ENCODE measurements at regions not wholly inside any gene's neighbourhood (a gene's known extent, or its start where the extent isn't known, plus 50 kb on each side); places are given as distances from the start of the nearest gene placed in this dataset.
A peak's percentile ranks its signal among the peaks of the same experiment; 100 is the strongest.

GRCh38 chr6:50655848-50656453 is 57.4 kb upstream of the TFAP2D start:
- DNase-seq (peak; percentile 4 to 5), FAIRE-seq (no peak)
- no peak overlapping the region for H3K4me3 ChIP-seq (ENCODE audit: low read depth in 1 of 3, low read length in 3 of 3)
- no peaks in the 10 kb centered on the region for H3K36me3 ChIP-seq (ENCODE audit: control insufficient read depth in 3 of 3, insufficient read depth in 2 of 3, low read depth in 1 of 3, low read length in 3 of 3)
- H3K9me3 ChIP-seq (ENCODE audit: control insufficient read depth in 2 of 2, insufficient read depth in 1 of 2, low read depth in 1 of 2, low read length in 1 of 2), result no peaks in the 10 kb centered on the region
- 29 to 43% (median 34%) methylated on average over 4 of the region's 4 CpGs for WGBS, 3 donors
- H3K27me3 ChIP-seq (ENCODE audit: control insufficient read depth in 3 of 3, insufficient read depth in 3 of 3, low read length in 3 of 3), result no peaks in the 10 kb centered on the region
- H3K27ac ChIP-seq (ENCODE audit: low read depth in 1 of 3, low read length in 2 of 3), result no peak overlapping the region
- H3K4me1 ChIP-seq (ENCODE audit: control insufficient read depth in 3 of 3, insufficient read depth in 2 of 3, low read depth in 1 of 3, low read length in 2 of 3), result no peaks in the 10 kb centered on the region

GRCh38 chr6:50657513-50657912 is 55.8 kb upstream of the TFAP2D start:
- no peak overlapping the region for H3K27ac ChIP-seq (ENCODE audit: low read depth in 1 of 3, low read length in 2 of 3)
- FAIRE-seq, result no peak
- WGBS, 3 donors, result 66 to 86% (median 75%) methylated on average over 1 of the region's 1 CpG

DNA sequence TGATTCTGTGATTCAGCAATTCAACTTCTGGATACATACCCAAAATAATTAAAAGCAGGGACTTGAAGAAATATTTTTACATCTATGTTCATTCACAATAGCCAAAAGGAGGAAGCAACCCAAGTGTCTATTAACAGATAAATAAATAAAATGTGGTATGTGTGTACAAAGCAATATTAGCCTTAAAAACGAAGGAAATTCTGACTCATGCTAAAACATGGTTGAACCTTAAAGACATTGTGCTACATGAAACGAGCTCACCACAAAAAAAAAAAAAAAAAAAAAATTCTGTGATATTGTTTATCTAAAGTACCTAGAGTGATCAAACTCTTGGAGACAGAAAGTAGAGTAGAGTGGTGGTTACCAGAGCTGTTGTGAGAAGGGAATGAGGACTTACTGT is 54.8 kb upstream of the TFAP2D start:
- Histone ChIP-seq H3K27me3 (ENCODE audit: control insufficient read depth in 3 of 3, insufficient read depth in 3 of 3, low read length in 3 of 3) (no peaks in the 10 kb centered on the region), H3K36me3 (ENCODE audit: control insufficient read depth in 3 of 3, insufficient read depth in 2 of 3, low read depth in 1 of 3, low read length in 3 of 3) (no peaks in the 10 kb centered on the region), H3K9me3 (ENCODE audit: control insufficient read depth in 2 of 2, insufficient read depth in 1 of 2, low read depth in 1 of 2, low read length in 1 of 2) (no peaks in the 10 kb centered on the region), H3K4me3 (ENCODE audit: low read depth in 1 of 3, low read length in 3 of 3) (no peak overlapping the region), H3K27ac (ENCODE audit: low read depth in 1 of 3, low read length in 2 of 3) (no peak overlapping the region), H3K4me1 (ENCODE audit: control insufficient read depth in 3 of 3, insufficient read depth in 2 of 3, low read depth in 1 of 3, low read length in 2 of 3) (no peaks in the 10 kb centered on the region)
- FAIRE-seq (no peak), DNase-seq (no peak)
- 38 to 44% (median 44%) methylated on average over 2 of the region's 2 CpGs for WGBS, 3 donors

More at GRCh38 chr6:50657513-50657912, 55.8 kb upstream of the TFAP2D start:
- Histone ChIP-seq H3K27me3 (ENCODE audit: control insufficient read depth in 3 of 3, insufficient read depth in 3 of 3, low read length in 3 of 3) (no peaks in the 10 kb centered on the region), H3K4me1 (ENCODE audit: control insufficient read depth in 3 of 3, insufficient read depth in 2 of 3, low read depth in 1 of 3, low read length in 2 of 3) (no peaks in the 10 kb centered on the region), H3K36me3 (ENCODE audit: control insufficient read depth in 3 of 3, insufficient read depth in 2 of 3, low read depth in 1 of 3, low read length in 3 of 3) (no peaks in the 10 kb centered on the region), H3K4me3 (ENCODE audit: low read depth in 1 of 3, low read length in 3 of 3) (no peak overlapping the region), H3K9me3 (ENCODE audit: control insufficient read depth in 2 of 2, insufficient read depth in 1 of 2, low read depth in 1 of 2, low read length in 1 of 2) (no peaks in the 10 kb centered on the region)
- no peak for DNase-seq

- Histone ChIP-seq H3K36me3 (ENCODE audit: control insufficient read depth in 3 of 3, insufficient read depth in 2 of 3, low read depth in 1 of 3, low read length in 3 of 3) (no peaks in the 10 kb centered on the region), H3K4me3 (ENCODE audit: low read depth in 1 of 3, low read length in 3 of 3) (no peak overlapping the region), H3K27ac (ENCODE audit: low read depth in 1 of 3, low read length in 2 of 3) (no peak overlapping the region), H3K27me3 (ENCODE audit: control insufficient read depth in 3 of 3, insufficient read depth in 3 of 3, low read length in 3 of 3) (no peaks in the 10 kb centered on the region), H3K4me1 (ENCODE audit: control insufficient read depth in 3 of 3, insufficient read depth in 2 of 3, low read depth in 1 of 3, low read length in 2 of 3) (no peaks in the 10 kb centered on the region), H3K9me3 (ENCODE audit: control insufficient read depth in 2 of 2, insufficient read depth in 1 of 2, low read depth in 1 of 2, low read length in 1 of 2) (no peaks in the 10 kb centered on the region)
- DNase-seq, result no peak
- FAIRE-seq, result no peak
- 81 to 87% (median 83%) methylated on average over 1 of the region's 1 CpG for WGBS, 3 donors
Measured at GRCh38 chr6:50661636-50662035, 51.7 kb upstream of the TFAP2D start.

All from small intestine (tissue), 7 donors.